ENCODE measurements at regions not wholly inside any gene's neighbourhood (a gene's known extent, or its start where the extent isn't known, plus 50 kb on each side); places are given as distances from the start of the nearest gene placed in this dataset.
"Not testable (repeated sequence)": the region's sequence is repeated elsewhere in the genome, so short reads cannot be mapped to it uniquely, and the experiment has no call there.

GRCh38 chr14:83912032-83912642, 1617.8 kb upstream of the FLRT2 start:
- H3K4me3 ChIP-seq (ENCODE audit: low read depth, poor library complexity, severe bottlenecking), result no peak overlapping the region
- intact Hi-C loops (cut with DNase I; ENCODE audit: low total_unique reads), result loop anchor here (5.0 kb wide), 1 partner anchor 165 kb away; no protein-coding TSS in a partner anchor
- WGBS, 2 donors, result 23 to 24% methylated on average over 1 of the region's 1 CpG
- DNase-seq (ENCODE audit: low spot score in 2 of 2), result no peak
- TF ChIP-seq CTCF (IDR thresholded peaks at IDR 0.05) (no peak), POLR2A (IDR thresholded peaks at IDR 0.05) (no peak)

DNA sequence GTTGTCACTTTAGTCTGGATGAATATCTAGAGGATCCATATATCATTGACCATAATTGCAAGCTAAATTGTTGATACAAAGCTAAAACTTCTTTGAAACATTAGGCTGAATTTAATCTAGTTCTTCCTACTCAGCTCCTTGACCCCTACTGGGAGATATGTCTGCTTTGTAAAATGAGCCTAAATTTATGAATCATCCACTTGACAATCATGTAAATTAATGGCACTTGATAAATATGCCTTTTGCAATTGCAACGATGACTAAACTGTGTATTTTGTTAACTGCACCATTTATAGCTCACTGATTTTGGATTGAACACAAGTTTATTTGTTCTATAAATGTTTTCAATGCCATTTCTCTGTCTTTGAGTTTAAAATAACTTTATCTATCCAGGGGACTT, 1616.5 kb upstream of the FLRT2 start:
- DNase-seq (ENCODE audit: low spot score in 2 of 2), result no peak
- intact Hi-C loops (cut with DNase I; ENCODE audit: low total_unique reads), result loop anchor here (5.0 kb wide), 1 partner anchor 164 kb away; no protein-coding TSS in a partner anchor
- no peak overlapping the region for H3K4me3 ChIP-seq (ENCODE audit: low read depth, poor library complexity, severe bottlenecking)
- WGBS, 2 donors, result 40 to 47% methylated on average over 1 of the region's 1 CpG
- TF ChIP-seq POLR2A (IDR thresholded peaks at IDR 0.05) (no peak), CTCF (IDR thresholded peaks at IDR 0.05) (no peak)

- no peak overlapping the region for H3K4me3 ChIP-seq (ENCODE audit: low read depth, poor library complexity, severe bottlenecking)
- WGBS, 2 donors, result 60 to 69% methylated on average over 2 of the region's 2 CpGs
- TF ChIP-seq POLR2A (IDR thresholded peaks at IDR 0.05), result no peak
- no peak for TF ChIP-seq CTCF (IDR thresholded peaks at IDR 0.05)
- no peak for DNase-seq (ENCODE audit: low spot score in 2 of 2)
- intact Hi-C loops (cut with DNase I; ENCODE audit: low total_unique reads), result no loop called here
Observed at GRCh38 chr14:83918546-83918945, 1611.4 kb upstream of the FLRT2 start.

- DNase-seq (ENCODE audit: low spot score in 2 of 2); intact Hi-C loops (cut with DNase I; ENCODE audit: low total_unique reads); H3K4me3 ChIP-seq (ENCODE audit: low read depth, poor library complexity, severe bottlenecking): not testable (repeated sequence)
- 95% methylated on average over 13 of the region's 13 CpGs for WGBS, 2 donors
Observed at GRCh38 chr14:83919675-83920074, 1610.3 kb upstream of the FLRT2 start.

DNA sequence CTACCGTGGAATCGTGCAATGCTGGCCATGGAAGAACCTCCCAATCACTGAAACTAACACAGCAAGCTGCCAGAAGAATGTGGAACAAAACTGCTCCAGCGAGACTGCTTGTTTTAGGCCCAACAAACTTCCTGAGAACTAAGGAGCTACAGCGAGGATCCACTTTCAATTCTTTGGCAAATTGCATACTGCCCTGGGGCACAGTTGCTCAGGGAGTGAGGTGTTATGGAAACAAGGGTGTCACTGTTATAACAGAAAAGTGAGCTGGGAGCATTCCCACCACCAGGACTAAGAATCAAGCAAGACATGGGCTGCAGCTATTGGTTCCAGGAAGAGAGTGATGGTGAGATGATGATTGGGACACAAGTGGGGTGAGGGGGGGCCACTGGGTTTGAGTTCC, 1606.1 kb upstream of the FLRT2 start:
- 50 to 64% methylated on average over 4 of the region's 4 CpGs for WGBS, 2 donors
- no peak for DNase-seq (ENCODE audit: low spot score in 2 of 2)
- no peak overlapping the region for H3K4me3 ChIP-seq (ENCODE audit: low read depth, poor library complexity, severe bottlenecking)
- intact Hi-C loops (cut with DNase I; ENCODE audit: low total_unique reads), result no loop called here
- TF ChIP-seq CTCF (IDR thresholded peaks at IDR 0.05), result no peak
- TF ChIP-seq POLR2A (IDR thresholded peaks at IDR 0.05), result no peak

- no peak overlapping the region for H3K4me3 ChIP-seq (ENCODE audit: low read depth, poor library complexity, severe bottlenecking)
- TF ChIP-seq CTCF (IDR thresholded peaks at IDR 0.05), result no peak
- TF ChIP-seq POLR2A (IDR thresholded peaks at IDR 0.05), result no peak
- 91 to 92% methylated on average over 3 of the region's 3 CpGs for WGBS, 2 donors
- intact Hi-C loops (cut with DNase I; ENCODE audit: low total_unique reads), result no loop called here
- DNase-seq (ENCODE audit: low spot score in 2 of 2), result no peak
Observed at GRCh38 chr14:83924259-83924658, 1605.7 kb upstream of the FLRT2 start.
